GM12872 (cell line): ENCODE measurements at regions not wholly inside any gene's neighbourhood (a gene's known extent, or its start where the extent isn't known, plus 50 kb on each side); places are given as distances from the start of the nearest gene placed in this dataset.

Experiments used
- CTCF ChIP-seq: IDR thresholded peaks from 3 replicates; pipeline ENCODE4 v1.5.1; 2011; ENCODE audit warnings: low read depth, mild to moderate bottlenecking, low read length, moderate library complexity; ENCODE audit not compliant: insufficient read depth

- TF ChIP-seq CTCF, result no peak
Observed at GRCh38 chr2:236827997-236828396, 257.7 kb upstream of the COPS8 start.

- TF ChIP-seq CTCF, result no peak
Observed at GRCh38 chr2:236828820-236829219, 256.9 kb upstream of the COPS8 start.

DNA sequence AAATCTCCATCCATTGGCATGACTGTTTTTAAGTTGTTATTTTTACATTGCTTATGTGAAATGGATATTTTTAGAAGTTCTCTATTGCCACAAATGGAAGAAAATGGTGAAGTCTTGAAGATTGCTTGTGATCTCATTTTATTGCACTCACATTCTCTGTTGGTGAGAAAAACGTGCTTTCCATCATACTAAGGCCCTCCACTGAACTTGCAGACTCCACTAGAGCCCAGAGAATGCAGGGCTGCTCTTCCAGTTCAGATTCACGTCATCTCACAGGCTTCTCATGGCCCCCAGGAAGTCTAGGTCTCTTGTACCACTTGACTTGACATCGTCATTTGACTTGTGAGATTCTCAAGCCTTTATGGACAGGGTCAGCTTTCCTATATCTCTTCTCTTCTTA, 254.8 kb upstream of the COPS8 start:
- no peak for TF ChIP-seq CTCF

DNA sequence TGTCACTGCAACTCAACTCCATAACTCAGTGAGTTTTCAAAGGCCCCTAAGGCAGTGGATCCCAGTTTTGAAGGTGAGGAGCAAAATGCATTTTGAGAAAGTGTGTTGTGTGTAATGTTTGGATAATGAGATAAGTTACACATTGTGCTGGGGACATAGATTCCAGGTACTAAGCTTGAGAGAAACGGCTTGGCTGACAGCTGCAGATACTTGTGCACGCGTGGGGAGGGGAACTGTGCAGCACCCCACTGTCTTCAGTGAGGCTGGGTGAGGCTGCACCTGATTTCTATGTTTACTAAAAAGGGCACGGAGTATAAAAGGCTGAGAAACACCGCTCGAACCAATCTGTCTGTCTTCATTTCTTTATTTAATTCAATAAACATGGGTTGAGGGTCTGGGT, 254.0 kb upstream of the COPS8 start:
- TF ChIP-seq CTCF, result no peak

- no peak for TF ChIP-seq CTCF
Observed at GRCh38 chr2:236833501-236834073, 252.1 kb upstream of the COPS8 start.

DNA sequence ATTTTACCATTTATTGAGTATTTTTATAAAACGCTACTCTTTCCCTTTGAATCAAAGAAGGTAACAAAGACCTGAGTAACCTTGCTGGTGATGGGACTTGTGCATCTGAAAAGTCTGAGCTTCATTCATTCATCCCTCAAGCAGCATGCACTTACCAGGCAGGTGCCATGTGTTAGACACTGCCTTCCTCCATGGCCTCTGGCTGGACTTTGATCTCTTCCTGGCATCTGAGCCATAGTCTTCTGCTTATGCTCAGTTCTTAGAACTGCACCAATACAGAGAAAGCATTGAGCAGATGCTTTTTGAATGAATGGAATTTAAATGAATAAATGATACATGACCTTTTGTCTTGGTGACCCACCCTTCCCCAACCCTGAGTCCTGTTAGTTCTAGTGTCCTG, 251.4 kb upstream of the COPS8 start:
- no peak for TF ChIP-seq CTCF

- no peak for TF ChIP-seq CTCF
Observed at GRCh38 chr2:236835307-236836024, 250.2 kb upstream of the COPS8 start.
